ENCODE measurements at regions not wholly inside any gene's neighbourhood (a gene's known extent, or its start where the extent isn't known, plus 50 kb on each side); places are given as distances from the start of the nearest gene placed in this dataset.

DNA sequence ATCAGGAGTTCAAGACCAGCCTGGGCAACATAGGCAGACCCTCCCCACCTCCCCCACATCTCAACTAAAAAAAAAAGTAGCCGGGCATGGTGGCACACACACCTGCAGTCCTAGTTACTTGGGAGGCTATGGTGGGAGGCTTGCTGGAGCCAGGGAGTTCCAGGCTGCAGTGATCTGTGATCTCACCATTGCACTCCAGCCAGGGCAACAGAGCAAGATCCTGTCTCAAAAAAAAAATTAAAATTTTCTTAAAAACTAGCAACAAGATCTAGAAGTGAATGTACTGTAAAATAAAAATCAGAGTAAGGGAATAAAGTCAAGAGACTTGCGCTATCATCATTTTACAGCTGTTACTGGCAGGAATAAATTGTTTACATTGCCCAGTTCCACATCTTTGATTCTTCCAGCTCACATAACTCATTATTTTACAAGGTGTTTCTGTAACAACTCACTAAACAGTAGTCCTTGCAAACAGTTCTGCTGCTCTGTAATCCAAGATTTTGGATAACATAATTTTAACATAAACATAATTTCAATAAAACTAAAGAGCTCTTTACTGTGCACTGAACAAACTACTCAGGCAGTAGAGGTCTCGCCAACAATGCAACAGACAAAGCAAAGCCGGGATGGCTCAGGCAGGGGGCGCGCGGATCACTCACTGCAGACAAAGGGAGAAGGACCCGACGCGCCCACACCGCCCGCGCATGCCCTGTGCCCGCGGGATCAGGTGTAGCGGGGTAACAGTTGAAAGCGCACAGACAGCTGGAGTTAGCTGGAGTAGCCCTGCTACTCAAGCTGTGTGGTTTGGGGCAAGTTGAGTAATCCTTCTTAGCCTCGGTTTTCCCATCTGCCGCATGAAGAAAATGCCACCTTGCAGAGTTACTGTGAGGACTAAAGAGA, 73.3 kb upstream of the NFE2L3 start:
- TF ChIP-seq, protein P1, sequence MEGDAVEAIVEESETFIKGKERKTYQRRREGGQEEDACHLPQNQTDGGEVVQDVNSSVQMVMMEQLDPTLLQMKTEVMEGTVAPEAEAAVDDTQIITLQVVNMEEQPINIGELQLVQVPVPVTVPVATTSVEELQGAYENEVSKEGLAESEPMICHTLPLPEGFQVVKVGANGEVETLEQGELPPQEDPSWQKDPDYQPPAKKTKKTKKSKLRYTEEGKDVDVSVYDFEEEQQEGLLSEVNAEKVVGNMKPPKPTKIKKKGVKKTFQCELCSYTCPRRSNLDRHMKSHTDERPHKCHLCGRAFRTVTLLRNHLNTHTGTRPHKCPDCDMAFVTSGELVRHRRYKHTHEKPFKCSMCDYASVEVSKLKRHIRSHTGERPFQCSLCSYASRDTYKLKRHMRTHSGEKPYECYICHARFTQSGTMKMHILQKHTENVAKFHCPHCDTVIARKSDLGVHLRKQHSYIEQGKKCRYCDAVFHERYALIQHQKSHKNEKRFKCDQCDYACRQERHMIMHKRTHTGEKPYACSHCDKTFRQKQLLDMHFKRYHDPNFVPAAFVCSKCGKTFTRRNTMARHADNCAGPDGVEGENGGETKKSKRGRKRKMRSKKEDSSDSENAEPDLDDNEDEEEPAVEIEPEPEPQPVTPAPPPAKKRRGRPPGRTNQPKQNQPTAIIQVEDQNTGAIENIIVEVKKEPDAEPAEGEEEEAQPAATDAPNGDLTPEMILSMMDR (IDR thresholded peaks at IDR 0.05; ENCODE audit: insufficient read depth, low read length) = peak; percentile 14
- TF ChIP-seq POLR2AphosphoS5 (IDR thresholded peaks at IDR 0.05; ENCODE audit: low read depth) (peak; percentile 55), GABPA (IDR thresholded peaks at IDR 0.05; ENCODE audit: low read depth) (no peak), SPI1 (IDR thresholded peaks at IDR 0.05; ENCODE audit: borderline replicate concordance, low read depth) (no peak)

All from HL-60 (cell line).